HFFc6 (cell line): ENCODE measurements at regions not wholly inside any gene's neighbourhood (a gene's known extent, or its start where the extent isn't known, plus 50 kb on each side); places are given as distances from the start of the nearest gene placed in this dataset.

ENCODE experiments used
- DNase-seq: peaks from one replicate; pipeline ENCODE4 v3.0.0-alpha.2; 2018
- H3K27ac Mint-ChIP-seq: 2 replicates; pipeline ENCODE4 v1.8.0; 2020; ENCODE audit warnings: mild to moderate bottlenecking, mixed read lengths
- H3K27me3 Mint-ChIP-seq: 2 replicates; pipeline ENCODE4 v1.8.0; 2021; ENCODE audit warnings: mild to moderate bottlenecking, moderate library complexity, mixed read lengths; ENCODE audit not compliant: insufficient read depth
- H3K36me3 Mint-ChIP-seq: 2 replicates; pipeline ENCODE4 v1.8.0; 2021; ENCODE audit warnings: low read depth, mixed read lengths
- H3K4me1 Mint-ChIP-seq: 2 replicates; pipeline ENCODE4 v1.8.0; 2020; ENCODE audit warnings: low read depth, mixed read lengths
- H3K4me3 Mint-ChIP-seq: 2 replicates; pipeline ENCODE4 v1.8.0; 2020; ENCODE audit warnings: mild to moderate bottlenecking, moderate library complexity, mixed read lengths
- H3K9me3 Mint-ChIP-seq: 2 replicates; pipeline ENCODE4 v1.8.0; 2020; ENCODE audit warnings: mild to moderate bottlenecking, mixed read lengths
- CTCF ChIP-seq: fragments of 200-600 bp; sonication (generic); IDR thresholded peaks from 2 replicates; pipeline ENCODE4 v1.5.0; 2021; ENCODE audit warnings: antibody characterized with exemption, mild to moderate bottlenecking

- Mint-ChIP-seq H3K27me3 (peaks cover 9% of the 10 kb centered on the region), H3K36me3 (no peaks in the 10 kb centered on the region), H3K27ac (no peak overlapping the region), H3K4me1 (no peaks in the 10 kb centered on the region), H3K9me3 (no peaks in the 10 kb centered on the region), H3K4me3 (no peak overlapping the region)
- no peak for TF ChIP-seq CTCF
- DNase-seq = no peak
Measured at GRCh38 chr17:71677439-71677838, 443.4 kb upstream of the SOX9 start.

- no peaks in the 10 kb centered on the region for H3K36me3 Mint-ChIP-seq
- TF ChIP-seq CTCF = no peak
- H3K9me3 Mint-ChIP-seq = no peaks in the 10 kb centered on the region
- H3K27me3 Mint-ChIP-seq = peaks cover 9% of the 10 kb centered on the region
- no peak for DNase-seq
- H3K27ac Mint-ChIP-seq = no peak overlapping the region
- no peak overlapping the region for H3K4me3 Mint-ChIP-seq
- no peaks in the 10 kb centered on the region for H3K4me1 Mint-ChIP-seq
Measured at GRCh38 chr17:71679832-71680231, 441.0 kb upstream of the SOX9 start.

GRCh38 chr17:71681427-71682173, 439.2 kb upstream of the SOX9 start:
- Mint-ChIP-seq H3K27me3 (no peaks in the 10 kb centered on the region; the same call in 1 of the 2 replicates), H3K9me3 (no peaks in the 10 kb centered on the region), H3K4me1 (no peaks in the 10 kb centered on the region), H3K27ac (no peak overlapping the region), H3K4me3 (no peak overlapping the region), H3K36me3 (no peaks in the 10 kb centered on the region)
- no peak for TF ChIP-seq CTCF
- DNase-seq = no peak

- Mint-ChIP-seq H3K4me1 (no peaks in the 10 kb centered on the region), H3K9me3 (no peaks in the 10 kb centered on the region), H3K4me3 (no peak overlapping the region), H3K27me3 (no peaks in the 10 kb centered on the region; the same call in 1 of the 2 replicates), H3K36me3 (no peaks in the 10 kb centered on the region), H3K27ac (no peak overlapping the region)
- DNase-seq = no peak
- no peak for TF ChIP-seq CTCF
Measured at GRCh38 chr17:71682174-71682494, 438.7 kb upstream of the SOX9 start.

GRCh38 chr17:71689782-71690181, 431.0 kb upstream of the SOX9 start:
- Mint-ChIP-seq H3K36me3 (no peaks in the 10 kb centered on the region), H3K4me3 (no peak overlapping the region), H3K4me1 (no peaks in the 10 kb centered on the region), H3K27me3 (peaks cover 6% of the 10 kb centered on the region; the same call in 1 of the 2 replicates), H3K9me3 (no peaks in the 10 kb centered on the region), H3K27ac (no peak overlapping the region)
- TF ChIP-seq CTCF = no peak
- DNase-seq = no peak

GRCh38 chr17:71699907-71700306, 420.9 kb upstream of the SOX9 start:
- no peak overlapping the region for H3K4me3 Mint-ChIP-seq
- TF ChIP-seq CTCF = no peak
- DNase-seq = no peak
- H3K4me1 Mint-ChIP-seq = no peaks in the 10 kb centered on the region
- no peak overlapping the region for H3K27ac Mint-ChIP-seq
- H3K9me3 Mint-ChIP-seq = no peaks in the 10 kb centered on the region
- no peaks in the 10 kb centered on the region for H3K36me3 Mint-ChIP-seq
- peaks cover 1% of the 10 kb centered on the region; the same call in 1 of the 2 replicates for H3K27me3 Mint-ChIP-seq
